ENCODE measurements at regions not wholly inside any gene's neighbourhood (a gene's known extent, or its start where the extent isn't known, plus 50 kb on each side); places are given as distances from the start of the nearest gene placed in this dataset.
"Not testable (repeated sequence)": the region's sequence is repeated elsewhere in the genome, so short reads cannot be mapped to it uniquely, and the experiment has no call there.

GRCh38 chr1:83442412-83442811 is 556.5 kb downstream of the TTLL7 start:
- not testable (repeated sequence) for DNase-seq (ENCODE audit: low spot score)

GRCh38 chr1:83440586-83440985 is 558.3 kb downstream of the TTLL7 start:
- not testable (repeated sequence) for H4K91ac ChIP-seq (ENCODE audit: low read depth, low read length, poor library complexity); H2AFZ ChIP-seq (ENCODE audit: low read length); H3K36me3 ChIP-seq (replicated peaks in 1 of 2; ENCODE audit: control insufficient read depth in 2 of 2, insufficient read depth in 2 of 2, low read length in 2 of 2); H3K4me1 ChIP-seq (ENCODE audit: control insufficient read depth in 2 of 2, insufficient read depth in 1 of 2, low read depth in 1 of 2, low read length in 2 of 2); H3K14ac ChIP-seq (ENCODE audit: low read length); H3K4me3 ChIP-seq (ENCODE audit: low read length in 2 of 2); DNase-seq (ENCODE audit: low spot score); H2AK5ac ChIP-seq (ENCODE audit: low read depth, low read length); H2BK120ac ChIP-seq (ENCODE audit: low read depth, low read length); H3K18ac ChIP-seq (ENCODE audit: low read length); H2BK15ac ChIP-seq (ENCODE audit: low read length); H3K27ac ChIP-seq (replicated peaks; ENCODE audit: low read length); H3K79me1 ChIP-seq (ENCODE audit: low read depth, low read length); H3K4ac ChIP-seq (ENCODE audit: low read length); H2BK5ac ChIP-seq (ENCODE audit: low read length); H3K9ac ChIP-seq (ENCODE audit: low read depth, low read length, poor library complexity); H3K27me3 ChIP-seq (ENCODE audit: control insufficient read depth in 3 of 3, insufficient read depth in 3 of 3, low read depth in 1 of 3, low read length in 3 of 3); H2BK12ac ChIP-seq (ENCODE audit: low read length); H4K8ac ChIP-seq (ENCODE audit: low read depth, low read length); H3K4me2 ChIP-seq (ENCODE audit: insufficient read depth, low read length, poor library complexity, severe bottlenecking); H3K23ac ChIP-seq (ENCODE audit: low read depth, low read length, poor library complexity); H3K9me3 ChIP-seq (replicated peaks in 1 of 2; ENCODE audit: control insufficient read depth in 2 of 2, insufficient read depth in 1 of 2, low read depth in 1 of 2, low read length in 2 of 2)
- WGBS, 2 donors (ENCODE audit: extremely low coverage in 2 of 2, insufficient read length in 2 of 2, insufficient replicate concordance in 1 of 2), result no CpG with 5 or more reads among the region's 3 CpGs

More at GRCh38 chr1:83442412-83442811, 556.5 kb downstream of the TTLL7 start:
- not testable (repeated sequence) for H3K23ac ChIP-seq (ENCODE audit: low read depth, low read length, poor library complexity); H3K14ac ChIP-seq (ENCODE audit: low read length); H2BK12ac ChIP-seq (ENCODE audit: low read length); H4K91ac ChIP-seq (ENCODE audit: low read depth, low read length, poor library complexity); H2BK5ac ChIP-seq (ENCODE audit: low read length); H3K4me2 ChIP-seq (ENCODE audit: insufficient read depth, low read length, poor library complexity, severe bottlenecking); H3K27ac ChIP-seq (replicated peaks; ENCODE audit: low read length); H2BK15ac ChIP-seq (ENCODE audit: low read length); H2BK120ac ChIP-seq (ENCODE audit: low read depth, low read length); H3K27me3 ChIP-seq (ENCODE audit: control insufficient read depth in 3 of 3, insufficient read depth in 3 of 3, low read depth in 1 of 3, low read length in 3 of 3); H3K9me3 ChIP-seq (replicated peaks in 1 of 2; ENCODE audit: control insufficient read depth in 2 of 2, insufficient read depth in 1 of 2, low read depth in 1 of 2, low read length in 2 of 2); H4K8ac ChIP-seq (ENCODE audit: low read depth, low read length); H3K36me3 ChIP-seq (replicated peaks in 1 of 2; ENCODE audit: control insufficient read depth in 2 of 2, insufficient read depth in 2 of 2, low read length in 2 of 2); H3K4ac ChIP-seq (ENCODE audit: low read length); H3K79me1 ChIP-seq (ENCODE audit: low read depth, low read length); H3K4me3 ChIP-seq (ENCODE audit: low read length in 2 of 2); H3K9ac ChIP-seq (ENCODE audit: low read depth, low read length, poor library complexity); H2AK5ac ChIP-seq (ENCODE audit: low read depth, low read length); H3K4me1 ChIP-seq (ENCODE audit: control insufficient read depth in 2 of 2, insufficient read depth in 1 of 2, low read depth in 1 of 2, low read length in 2 of 2); H2AFZ ChIP-seq (ENCODE audit: low read length); H3K18ac ChIP-seq (ENCODE audit: low read length)
- WGBS, 2 donors (ENCODE audit: extremely low coverage in 2 of 2, insufficient read length in 2 of 2, insufficient replicate concordance in 1 of 2), result no CpG with 5 or more reads among the region's 3 CpGs

GRCh38 chr1:83440021-83440420 is 558.9 kb downstream of the TTLL7 start:
- not testable (repeated sequence) for H2BK15ac ChIP-seq (ENCODE audit: low read length); H2AFZ ChIP-seq (ENCODE audit: low read length); H3K79me1 ChIP-seq (ENCODE audit: low read depth, low read length); H4K8ac ChIP-seq (ENCODE audit: low read depth, low read length); H3K4ac ChIP-seq (ENCODE audit: low read length); H3K23ac ChIP-seq (ENCODE audit: low read depth, low read length, poor library complexity); H2BK12ac ChIP-seq (ENCODE audit: low read length); H3K27ac ChIP-seq (replicated peaks; ENCODE audit: low read length); DNase-seq (ENCODE audit: low spot score); H3K14ac ChIP-seq (ENCODE audit: low read length); H3K9ac ChIP-seq (ENCODE audit: low read depth, low read length, poor library complexity); H2BK5ac ChIP-seq (ENCODE audit: low read length); H2AK5ac ChIP-seq (ENCODE audit: low read depth, low read length); H3K4me3 ChIP-seq (ENCODE audit: low read length in 2 of 2); H3K27me3 ChIP-seq (ENCODE audit: control insufficient read depth in 3 of 3, insufficient read depth in 3 of 3, low read depth in 1 of 3, low read length in 3 of 3); H3K18ac ChIP-seq (ENCODE audit: low read length); H3K4me2 ChIP-seq (ENCODE audit: insufficient read depth, low read length, poor library complexity, severe bottlenecking); H4K91ac ChIP-seq (ENCODE audit: low read depth, low read length, poor library complexity); H2BK120ac ChIP-seq (ENCODE audit: low read depth, low read length); H3K9me3 ChIP-seq (replicated peaks in 1 of 2; ENCODE audit: control insufficient read depth in 2 of 2, insufficient read depth in 1 of 2, low read depth in 1 of 2, low read length in 2 of 2); H3K36me3 ChIP-seq (replicated peaks in 1 of 2; ENCODE audit: control insufficient read depth in 2 of 2, insufficient read depth in 2 of 2, low read length in 2 of 2); H3K4me1 ChIP-seq (ENCODE audit: control insufficient read depth in 2 of 2, insufficient read depth in 1 of 2, low read depth in 1 of 2, low read length in 2 of 2)
- no CpG with 5 or more reads among the region's 1 CpG for WGBS, 2 donors (ENCODE audit: extremely low coverage in 2 of 2, insufficient read length in 2 of 2, insufficient replicate concordance in 1 of 2)

- not testable (repeated sequence) for H3K27ac ChIP-seq (replicated peaks; ENCODE audit: low read length); H3K23ac ChIP-seq (ENCODE audit: low read depth, low read length, poor library complexity); H3K4ac ChIP-seq (ENCODE audit: low read length); H3K27me3 ChIP-seq (ENCODE audit: control insufficient read depth in 3 of 3, insufficient read depth in 3 of 3, low read depth in 1 of 3, low read length in 3 of 3); H3K18ac ChIP-seq (ENCODE audit: low read length); H3K36me3 ChIP-seq (replicated peaks in 1 of 2; ENCODE audit: control insufficient read depth in 2 of 2, insufficient read depth in 2 of 2, low read length in 2 of 2); H3K79me1 ChIP-seq (ENCODE audit: low read depth, low read length); H2AK5ac ChIP-seq (ENCODE audit: low read depth, low read length); H3K4me1 ChIP-seq (ENCODE audit: control insufficient read depth in 2 of 2, insufficient read depth in 1 of 2, low read depth in 1 of 2, low read length in 2 of 2); H2BK120ac ChIP-seq (ENCODE audit: low read depth, low read length); H3K4me2 ChIP-seq (ENCODE audit: insufficient read depth, low read length, poor library complexity, severe bottlenecking); H2AFZ ChIP-seq (ENCODE audit: low read length); H4K8ac ChIP-seq (ENCODE audit: low read depth, low read length); DNase-seq (ENCODE audit: low spot score); H2BK15ac ChIP-seq (ENCODE audit: low read length); H3K9me3 ChIP-seq (replicated peaks in 1 of 2; ENCODE audit: control insufficient read depth in 2 of 2, insufficient read depth in 1 of 2, low read depth in 1 of 2, low read length in 2 of 2); H2BK12ac ChIP-seq (ENCODE audit: low read length); H3K14ac ChIP-seq (ENCODE audit: low read length); H3K9ac ChIP-seq (ENCODE audit: low read depth, low read length, poor library complexity); H3K4me3 ChIP-seq (ENCODE audit: low read length in 2 of 2); H4K91ac ChIP-seq (ENCODE audit: low read depth, low read length, poor library complexity); H2BK5ac ChIP-seq (ENCODE audit: low read length)
- WGBS, 2 donors (ENCODE audit: extremely low coverage in 2 of 2, insufficient read length in 2 of 2, insufficient replicate concordance in 1 of 2), result no CpG with 5 or more reads among the region's 1 CpG
Observed at GRCh38 chr1:83438316-83438715, 560.6 kb downstream of the TTLL7 start.
